GM12891 (cell line): ENCODE measurements at regions not wholly inside any gene's neighbourhood (a gene's known extent, or its start where the extent isn't known, plus 50 kb on each side); places are given as distances from the start of the nearest gene placed in this dataset.

Experiments used
- DNase-seq: peaks from one replicate; pipeline ENCODE4 v3.0.0; 2011; ENCODE audit warnings: low spot score; ENCODE audit not compliant: insufficient read length
- FAIRE-seq: peaks from 2 replicates; lab custom pipeline; 2011; peaks lifted over from hg19 to GRCh38; lab: Jason Lieb, UNC
- PAX5 ChIP-seq: IDR thresholded peaks from 2 replicates; pipeline ENCODE4 v1.6.1; 2011; ENCODE audit warnings: low read length, moderate library complexity, mild to moderate bottlenecking; ENCODE audit not compliant: insufficient read depth, severe bottlenecking
- POLR2A ChIP-seq: IDR thresholded peaks from 2 replicates; pipeline ENCODE4 v1.6.1; 2011; ENCODE audit warnings: low read depth, low read length, control low read depth
- POLR2AphosphoS5 ChIP-seq: IDR thresholded peaks from 2 replicates; pipeline ENCODE4 v1.6.1; 2011; ENCODE audit warnings: low read depth, low read length, control low read depth
- POU2F2 ChIP-seq: IDR thresholded peaks from 2 replicates; pipeline ENCODE4 v1.6.1; 2011; ENCODE audit warnings: low read depth, mild to moderate bottlenecking, control low read depth, low read length, moderate library complexity
- SPI1 ChIP-seq: IDR thresholded peaks from 2 replicates; pipeline ENCODE4 v1.6.1; 2011; ENCODE audit warnings: low read depth, low read length, control low read depth
- TAF1 ChIP-seq: IDR thresholded peaks from 2 replicates; pipeline ENCODE4 v1.6.1; 2011; ENCODE audit warnings: low read depth, low read length, control low read depth

- TF ChIP-seq POLR2A: no peak
- DNase-seq (no peak), FAIRE-seq (no peak)
Measured at GRCh38 chr15:53446376-53446775, 313.1 kb downstream of the WDR72 start.

- TF ChIP-seq POLR2A: no peak
- TF ChIP-seq POLR2AphosphoS5: no peak
- no peak for TF ChIP-seq PAX5
- TF ChIP-seq POU2F2: no peak
- no peak for TF ChIP-seq TAF1
- no peak for TF ChIP-seq SPI1
- DNase-seq (no peak), FAIRE-seq (no peak)
Measured at GRCh38 chr15:53445531-53445930, 313.9 kb downstream of the WDR72 start.

GRCh38 chr15:53437985-53438841, 321.2 kb downstream of the WDR72 start:
- FAIRE-seq: no peak
- no peak for DNase-seq
- TF ChIP-seq SPI1 (no peak), TAF1 (no peak), POLR2A (no peak), POU2F2 (no peak), POLR2AphosphoS5 (no peak), PAX5 (no peak)

GRCh38 chr15:53437366-53437765, 322.1 kb downstream of the WDR72 start:
- FAIRE-seq (no peak), DNase-seq (no peak)
- TF ChIP-seq POU2F2 (no peak), PAX5 (no peak), SPI1 (no peak), TAF1 (no peak), POLR2A (no peak), POLR2AphosphoS5 (no peak)

- FAIRE-seq: no peak
- TF ChIP-seq PAX5: no peak
- no peak for DNase-seq
Measured at GRCh38 chr15:53434174-53434678, 325.2 kb downstream of the WDR72 start.

- no peak for DNase-seq
- FAIRE-seq: no peak
- no peak for TF ChIP-seq POLR2AphosphoS5
- TF ChIP-seq SPI1: no peak
- TF ChIP-seq PAX5: no peak
- no peak for TF ChIP-seq TAF1
- TF ChIP-seq POLR2A: no peak
- TF ChIP-seq POU2F2: no peak
Measured at GRCh38 chr15:53416219-53416940, 343.1 kb downstream of the WDR72 start.

GRCh38 chr15:53414167-53414566, 345.3 kb downstream of the WDR72 start:
- no peak for DNase-seq
- FAIRE-seq: no peak
- TF ChIP-seq POLR2A (no peak), TAF1 (no peak), POU2F2 (no peak), POLR2AphosphoS5 (no peak), SPI1 (no peak), PAX5 (no peak)

GRCh38 chr15:53412542-53412941, 346.9 kb downstream of the WDR72 start:
- FAIRE-seq (no peak), DNase-seq (no peak)
- TF ChIP-seq POU2F2 (no peak), SPI1 (no peak), TAF1 (no peak), PAX5 (no peak), POLR2AphosphoS5 (no peak), POLR2A (no peak)

GRCh38 chr15:53404930-53405493, 354.5 kb downstream of the WDR72 start:
- TF ChIP-seq POU2F2: no peak
- TF ChIP-seq TAF1: no peak
- TF ChIP-seq POLR2A: no peak
- no peak for TF ChIP-seq SPI1
- TF ChIP-seq PAX5: no peak
- TF ChIP-seq POLR2AphosphoS5: no peak
- no peak for FAIRE-seq
- DNase-seq: no peak
